ENCODE measurements at regions not wholly inside any gene's neighbourhood (a gene's known extent, or its start where the extent isn't known, plus 50 kb on each side); places are given as distances from the start of the nearest gene placed in this dataset.

DNA sequence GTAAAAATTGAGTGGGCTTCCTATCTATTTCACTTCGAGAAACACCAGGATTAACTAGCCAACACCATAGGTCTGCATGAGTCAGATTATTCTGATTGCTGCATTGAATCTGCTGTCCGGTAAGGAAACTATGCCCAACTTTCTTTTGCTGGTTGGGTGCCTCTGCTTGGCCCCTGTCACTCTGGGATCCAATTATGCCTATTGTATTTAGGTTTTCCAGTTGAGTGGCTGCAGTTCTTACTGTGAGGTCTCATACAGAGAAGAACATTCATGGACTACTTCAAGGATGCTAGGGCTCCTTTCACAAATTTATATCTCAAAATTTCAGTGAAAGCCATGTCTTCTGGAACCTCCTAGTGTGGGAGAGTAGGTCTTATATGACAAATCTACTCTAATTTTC is 215.1 kb upstream of the SORCS1 start:
- ATAC-seq (no peak), DNase-seq (ENCODE audit: low read depth in 1 of 2, low spot score in 1 of 2) (no peak), FAIRE-seq (no peak)
- H3K9me3 ChIP-seq: no peaks in the 10 kb centered on the region; the same call in 2 of the 3 replicates
- ChIA-PET POLR2A (no interaction called here), CTCF (no interaction called here)
- 0% methylated on average over 2 of the region's 2 CpGs for WGBS (ENCODE audit: missing lambda C conversion rate)
- H3K4me3 ChIP-seq: no peak overlapping the region
- H3K27ac ChIP-seq: no peak overlapping the region
- no peak for TF ChIP-seq KDM1A (IDR thresholded peaks at IDR 0.05; ENCODE audit: low read depth)
- no peaks in the 10 kb centered on the region for H3K4me1 ChIP-seq
- no peak overlapping the region for H3K4me2 ChIP-seq

DNA sequence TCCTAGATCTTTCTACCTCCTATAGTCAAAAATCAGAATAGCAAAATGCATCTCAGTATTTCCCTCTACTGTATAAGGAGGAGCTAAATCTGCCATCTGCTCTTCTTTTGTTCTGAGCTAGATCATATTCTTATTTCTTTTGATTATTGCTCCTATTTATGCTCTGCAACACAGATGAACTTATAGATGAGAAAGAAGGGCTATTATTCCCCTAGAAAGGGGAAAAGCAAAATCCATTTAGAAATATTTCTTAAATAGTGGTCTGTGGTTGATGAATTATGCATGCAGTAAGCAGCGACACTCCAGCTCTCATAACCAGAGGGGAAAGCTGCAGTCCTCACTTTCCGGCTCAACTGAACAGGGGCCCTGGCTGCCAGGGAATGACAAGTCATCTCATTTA is 207.3 kb upstream of the SORCS1 start:
- Histone ChIP-seq H3K4me3 (no peak overlapping the region), H3K4me2 (no peak overlapping the region), H3K9me3 (peaks cover 2% of the 10 kb centered on the region; the same call in 1 of the 3 replicates), H3K27ac (no peak overlapping the region), H3K4me1 (no peaks in the 10 kb centered on the region)
- no peak for FAIRE-seq
- TF ChIP-seq, protein P1, sequence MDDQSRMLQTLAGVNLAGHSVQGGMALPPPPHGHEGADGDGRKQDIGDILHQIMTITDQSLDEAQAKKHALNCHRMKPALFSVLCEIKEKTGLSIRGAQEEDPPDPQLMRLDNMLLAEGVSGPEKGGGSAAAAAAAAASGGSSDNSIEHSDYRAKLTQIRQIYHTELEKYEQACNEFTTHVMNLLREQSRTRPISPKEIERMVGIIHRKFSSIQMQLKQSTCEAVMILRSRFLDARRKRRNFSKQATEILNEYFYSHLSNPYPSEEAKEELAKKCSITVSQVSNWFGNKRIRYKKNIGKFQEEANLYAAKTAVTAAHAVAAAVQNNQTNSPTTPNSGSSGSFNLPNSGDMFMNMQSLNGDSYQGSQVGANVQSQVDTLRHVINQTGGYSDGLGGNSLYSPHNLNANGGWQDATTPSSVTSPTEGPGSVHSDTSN (IDR thresholded peaks at IDR 0.05): no peak
- TF ChIP-seq FOXS1 (CRISPR knock-in tag; IDR thresholded peaks at IDR 0.05) (no peak), GATA3 (IDR thresholded peaks at IDR 0.05; ENCODE audit: borderline replicate concordance) (no peak), HEYL (CRISPR knock-in tag; IDR thresholded peaks at IDR 0.05) (no peak), RFX5 (IDR thresholded peaks at IDR 0.05) (no peak), RAD21 (conservative IDR thresholded peaks at IDR 0.05 in 1 of 2, IDR thresholded peaks at IDR 0.05 in 1 of 2) (no peak), EHF (CRISPR knock-in tag; IDR thresholded peaks at IDR 0.05) (no peak), MAZ (IDR thresholded peaks at IDR 0.05; ENCODE audit: borderline replicate concordance, low read depth, low read length) (no peak), TFCP2L1 (CRISPR knock-in tag; IDR thresholded peaks at IDR 0.05) (no peak), TP53 (CRISPR knock-in tag; IDR thresholded peaks at IDR 0.05) (no peak), JUNB (IDR thresholded peaks at IDR 0.05) (no peak), CHD4 (IDR thresholded peaks at IDR 0.05; ENCODE audit: borderline replicate concordance) (no peak), HDAC2 (IDR thresholded peaks at IDR 0.05) (no peak), NR3C1 (IDR thresholded peaks at IDR 0.05) (no peak), EP300 (IDR thresholded peaks at IDR 0.05) (no peak), JUN (IDR thresholded peaks at IDR 0.05) (no peak), POLR2A (IDR thresholded peaks at IDR 0.05; ENCODE audit: low read length) (no peak)
- TF ChIP-seq, protein P2, sequence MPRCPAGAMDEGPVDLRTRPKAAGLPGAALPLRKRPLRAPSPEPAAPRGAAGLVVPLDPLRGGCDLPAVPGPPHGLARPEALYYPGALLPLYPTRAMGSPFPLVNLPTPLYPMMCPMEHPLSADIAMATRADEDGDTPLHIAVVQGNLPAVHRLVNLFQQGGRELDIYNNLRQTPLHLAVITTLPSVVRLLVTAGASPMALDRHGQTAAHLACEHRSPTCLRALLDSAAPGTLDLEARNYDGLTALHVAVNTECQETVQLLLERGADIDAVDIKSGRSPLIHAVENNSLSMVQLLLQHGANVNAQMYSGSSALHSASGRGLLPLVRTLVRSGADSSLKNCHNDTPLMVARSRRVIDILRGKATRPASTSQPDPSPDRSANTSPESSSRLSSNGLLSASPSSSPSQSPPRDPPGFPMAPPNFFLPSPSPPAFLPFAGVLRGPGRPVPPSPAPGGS (IDR thresholded peaks at IDR 0.05): no peak
- no peak for ATAC-seq
- ChIA-PET CTCF (no interaction called here), POLR2A (no interaction called here)
- WGBS (ENCODE audit: missing lambda C conversion rate): 15% methylated on average over 2 of the region's 2 CpGs
- no peak for DNase-seq (ENCODE audit: low read depth in 1 of 2, low spot score in 1 of 2)

DNA sequence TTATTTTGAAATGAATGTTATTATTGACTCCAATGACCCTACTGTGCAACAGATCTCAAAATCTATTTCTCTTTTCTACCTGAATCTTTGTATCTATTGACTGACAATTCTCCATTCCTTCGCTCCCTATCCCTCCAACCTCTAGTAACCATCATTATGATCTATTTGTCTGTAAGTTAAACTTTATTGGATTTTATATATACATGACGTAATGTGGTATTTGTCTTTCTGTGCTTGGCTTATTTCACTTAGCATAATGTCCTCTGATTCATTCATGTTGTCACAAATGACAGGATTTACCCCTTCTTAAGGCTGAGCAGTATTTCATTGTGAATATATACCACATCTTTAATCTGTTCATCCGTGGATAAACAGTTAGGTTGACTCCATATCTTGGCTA is 200.4 kb upstream of the SORCS1 start:
- POLR2A ChIA-PET: no interaction called here
- no peak for ATAC-seq
- Histone ChIP-seq H3K4me3 (no peak overlapping the region), H3K27ac (no peak overlapping the region), H3K9me3 (peaks cover 2% of the 10 kb centered on the region; the same call in 1 of the 3 replicates), H3K4me1 (no peaks in the 10 kb centered on the region), H3K4me2 (no peak overlapping the region)
- CTCF ChIA-PET: no interaction called here
- no peak for DNase-seq (ENCODE audit: low read depth in 1 of 2, low spot score in 1 of 2)
- 3% methylated on average over 3 of the region's 3 CpGs for WGBS (ENCODE audit: missing lambda C conversion rate)
- FAIRE-seq: no peak
- TF ChIP-seq HOXB13 (CRISPR knock-in tag; IDR thresholded peaks at IDR 0.05; ENCODE audit: low read depth) (no peak), EHMT2 (IDR thresholded peaks at IDR 0.05; ENCODE audit: low read depth) (no peak), KDM5A (IDR thresholded peaks at IDR 0.05) (no peak), GATA3 (IDR thresholded peaks at IDR 0.05; ENCODE audit: borderline replicate concordance) (no peak), FOSB (CRISPR knock-in tag; IDR thresholded peaks at IDR 0.05) (no peak), CEBPB (IDR thresholded peaks at IDR 0.05) (no peak), ZC3H11A (IDR thresholded peaks at IDR 0.05) (no peak), TFCP2L1 (CRISPR knock-in tag; IDR thresholded peaks at IDR 0.05) (no peak), FOSL2 (IDR thresholded peaks at IDR 0.05) (no peak), FOSL2 (CRISPR knock-in tag; IDR thresholded peaks at IDR 0.05) (no peak), HDAC2 (IDR thresholded peaks at IDR 0.05) (no peak), RNF2 (IDR thresholded peaks at IDR 0.05; ENCODE audit: borderline replicate concordance, low read depth) (no peak), CHD2 (IDR thresholded peaks at IDR 0.05; ENCODE audit: low read length, partially characterized antibody) (no peak), CBX2 (IDR thresholded peaks at IDR 0.05; ENCODE audit: borderline replicate concordance, low read depth) (no peak)
- TF ChIP-seq, protein P3, sequence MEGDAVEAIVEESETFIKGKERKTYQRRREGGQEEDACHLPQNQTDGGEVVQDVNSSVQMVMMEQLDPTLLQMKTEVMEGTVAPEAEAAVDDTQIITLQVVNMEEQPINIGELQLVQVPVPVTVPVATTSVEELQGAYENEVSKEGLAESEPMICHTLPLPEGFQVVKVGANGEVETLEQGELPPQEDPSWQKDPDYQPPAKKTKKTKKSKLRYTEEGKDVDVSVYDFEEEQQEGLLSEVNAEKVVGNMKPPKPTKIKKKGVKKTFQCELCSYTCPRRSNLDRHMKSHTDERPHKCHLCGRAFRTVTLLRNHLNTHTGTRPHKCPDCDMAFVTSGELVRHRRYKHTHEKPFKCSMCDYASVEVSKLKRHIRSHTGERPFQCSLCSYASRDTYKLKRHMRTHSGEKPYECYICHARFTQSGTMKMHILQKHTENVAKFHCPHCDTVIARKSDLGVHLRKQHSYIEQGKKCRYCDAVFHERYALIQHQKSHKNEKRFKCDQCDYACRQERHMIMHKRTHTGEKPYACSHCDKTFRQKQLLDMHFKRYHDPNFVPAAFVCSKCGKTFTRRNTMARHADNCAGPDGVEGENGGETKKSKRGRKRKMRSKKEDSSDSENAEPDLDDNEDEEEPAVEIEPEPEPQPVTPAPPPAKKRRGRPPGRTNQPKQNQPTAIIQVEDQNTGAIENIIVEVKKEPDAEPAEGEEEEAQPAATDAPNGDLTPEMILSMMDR (IDR thresholded peaks at IDR 0.05): no peak
- TF ChIP-seq, protein P2 (IDR thresholded peaks at IDR 0.05): no peak
- TF ChIP-seq, protein P4, sequence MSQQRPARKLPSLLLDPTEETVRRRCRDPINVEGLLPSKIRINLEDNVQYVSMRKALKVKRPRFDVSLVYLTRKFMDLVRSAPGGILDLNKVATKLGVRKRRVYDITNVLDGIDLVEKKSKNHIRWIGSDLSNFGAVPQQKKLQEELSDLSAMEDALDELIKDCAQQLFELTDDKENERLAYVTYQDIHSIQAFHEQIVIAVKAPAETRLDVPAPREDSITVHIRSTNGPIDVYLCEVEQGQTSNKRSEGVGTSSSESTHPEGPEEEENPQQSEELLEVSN (IDR thresholded peaks at IDR 0.05; ENCODE audit: borderline replicate concordance, low read depth): no peak
- TF ChIP-seq, protein P5, sequence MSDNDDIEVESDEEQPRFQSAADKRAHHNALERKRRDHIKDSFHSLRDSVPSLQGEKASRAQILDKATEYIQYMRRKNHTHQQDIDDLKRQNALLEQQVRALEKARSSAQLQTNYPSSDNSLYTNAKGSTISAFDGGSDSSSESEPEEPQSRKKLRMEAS (IDR thresholded peaks at IDR 0.05): no peak
